Spleen (tissue), 11 donors: ENCODE measurements at regions not wholly inside any gene's neighbourhood (a gene's known extent, or its start where the extent isn't known, plus 50 kb on each side); places are given as distances from the start of the nearest gene placed in this dataset.
A peak's percentile ranks its signal among the peaks of the same experiment; 100 is the strongest.

Experiments
- DNase-seq: peaks from one replicate; pipeline ENCODE4 v3.0.0-alpha.2; 2020
- H3K27ac ChIP-seq, 8 donors: fragments of 200-600 bp; sonication (generic) in 7 of 8; 1 replicate in 4 of 8; 2 replicates in 4 of 8; pipeline versions ENCODE4 v1.5.0 to v1.8.0; 2016 to 2021; ENCODE audit warnings: inconsistent platforms in 4 of 8, mild to moderate bottlenecking in 4 of 8, moderate library complexity in 1 of 8
- H3K27me3 ChIP-seq, 7 donors: fragments of 200-600 bp; sonication (generic) in 6 of 7; replicated peaks in 1 of 7; 1 replicate in 4 of 7; 2 replicates in 3 of 7; pipeline versions ENCODE4 v1.5.0 to v1.8.0; 2016 to 2021; ENCODE audit warnings: inconsistent platforms in 3 of 7, mild to moderate bottlenecking in 1 of 7
- H3K36me3 ChIP-seq, 6 donors: fragments of 200-600 bp; sonication (generic) in 5 of 6; 1 replicate in 4 of 6; 2 replicates in 2 of 6; pipeline versions ENCODE4 v1.5.0 to v1.8.0; 2016 to 2021; ENCODE audit warnings: inconsistent platforms in 2 of 6
- H3K4me1 ChIP-seq, 6 donors: fragments of 200-600 bp; sonication (generic) in 5 of 6; 1 replicate in 3 of 6; 2 replicates in 3 of 6; pipeline versions ENCODE4 v1.5.0 to v1.8.0; 2016 to 2021; ENCODE audit warnings: inconsistent platforms in 3 of 6
- H3K4me3 ChIP-seq, 8 donors: fragments of 200-600 bp; sonication (generic) in 7 of 8; 1 replicate in 4 of 8; 2 replicates in 4 of 8; pipeline versions ENCODE4 v1.5.0 to v1.8.0; 2016 to 2021; ENCODE audit warnings: inconsistent platforms in 4 of 8, mild to moderate bottlenecking in 4 of 8, moderate library complexity in 2 of 8
- H3K9me3 ChIP-seq, 8 donors: fragments of 200-600 bp; sonication (generic) in 7 of 8; 1 replicate in 4 of 8; 2 replicates in 4 of 8; pipeline versions ENCODE4 v1.5.0 to v1.8.0; 2016 to 2021; ENCODE audit warnings: inconsistent platforms in 4 of 8
- POLR2A ChIP-seq, 3 donors: fragments of 450-650 bp; IDR thresholded peaks; one replicate each; pipeline ENCODE4 v1.5.1; 2017; ENCODE audit warnings: antibody characterized with exemption in 3 of 3, mild to moderate bottlenecking in 1 of 3
- POLR2AphosphoS5 ChIP-seq, 3 donors: sonication (generic); formaldehyde crosslinking; IDR thresholded peaks; one replicate each; pipeline ENCODE4 v1.5.1; 2017; ENCODE audit warnings: antibody characterized with exemption in 3 of 3
- WGBS, 5 donors: extraction: QIAGEN DNeasy Blood & Tissue Kit in 3 of 5; methylation state at CpG; one replicate each; pipeline versions ENCODE4 v1.1.5 to v1.1.7; 2013 to 2018; 5-methylcytosine and 5-hydroxymethylcytosine counted together
- intact Hi-C: fragments of 100-400 bp; cut with DNase I; formaldehyde crosslinking; loops from one replicate; pipeline ENCODE4 v1.15.0; 2023; ENCODE audit warnings: low total_unique reads
- TF ChIP-seq, protein P1 (sequence below), 11 experiments: fragments of 200-600 bp in 7 of 11; fragments of 450-650 bp in 4 of 11; sonication (generic) in 4 of 11; IDR thresholded peaks in 8 of 11; conservative IDR thresholded peaks in 3 of 11; 1 replicate in 7 of 11; 2 replicates in 4 of 11; pipeline versions ENCODE4 v1.4.0 to v1.8.0; 2016 to 2021; ENCODE audit warnings: antibody characterized with exemption in 11 of 11, inconsistent platforms in 4 of 11, mild to moderate bottlenecking in 1 of 11
- donor health status: healthy with polysubstance abuse.
- donor health status: DM: no; HTN: no; CAD: no; lungs with moderate emphysema.
- donor health status: DM: no; HTN: no; CAD: no.
- donor health status: Bipolar disorder and iron deficiency.
- donor health status: healthy.
- donor health status: DM: no; HTN: no; CAD: no.
- donor health status: DM: yes; HTN: yes; CAD: no.

DNA sequence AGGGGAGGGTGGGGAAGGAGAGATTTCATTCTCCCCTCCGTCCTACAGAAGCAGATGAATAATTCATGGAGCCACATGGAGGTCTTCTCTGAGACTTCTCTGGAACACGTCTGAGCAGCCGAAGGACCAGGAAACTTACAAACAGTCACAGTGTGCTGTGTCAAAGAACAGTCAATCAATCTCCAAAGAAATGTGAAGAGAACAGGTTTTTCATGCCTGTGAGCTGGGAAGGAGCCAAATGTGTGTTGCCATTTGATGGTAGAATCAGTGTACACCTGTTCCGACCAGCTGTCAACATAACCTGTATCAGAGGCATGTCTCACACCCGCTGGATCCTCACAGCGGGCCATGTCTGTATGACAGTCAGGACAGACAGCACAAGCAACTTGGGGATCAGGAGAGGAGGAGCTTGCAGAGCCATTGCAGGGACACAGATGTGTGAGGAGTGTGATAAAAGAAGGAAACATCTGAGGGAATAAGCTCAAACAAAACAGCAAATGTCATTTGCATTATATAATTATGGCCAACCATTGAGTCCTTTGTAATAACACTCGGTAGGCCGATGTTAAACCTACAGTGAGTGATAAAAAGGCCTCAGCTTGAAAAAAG, 298.5 kb downstream of the EN1 start:
- WGBS, 5 donors = 71 to 79% (median 79%) methylated on average over 8 of the region's 8 CpGs
- Histone ChIP-seq H3K36me3 (no peaks in the 10 kb centered on the region), H3K27ac (no peak overlapping the region), H3K9me3 (no peaks in the 10 kb centered on the region), H3K4me1 (no peaks in the 10 kb centered on the region), H3K27me3 (no peaks in the 10 kb centered on the region), H3K4me3 (no peak overlapping the region)
- intact Hi-C loops = no loop called here
- no peak for TF ChIP-seq POLR2A (IDR thresholded peaks at IDR 0.05)
- TF ChIP-seq, protein P1, sequence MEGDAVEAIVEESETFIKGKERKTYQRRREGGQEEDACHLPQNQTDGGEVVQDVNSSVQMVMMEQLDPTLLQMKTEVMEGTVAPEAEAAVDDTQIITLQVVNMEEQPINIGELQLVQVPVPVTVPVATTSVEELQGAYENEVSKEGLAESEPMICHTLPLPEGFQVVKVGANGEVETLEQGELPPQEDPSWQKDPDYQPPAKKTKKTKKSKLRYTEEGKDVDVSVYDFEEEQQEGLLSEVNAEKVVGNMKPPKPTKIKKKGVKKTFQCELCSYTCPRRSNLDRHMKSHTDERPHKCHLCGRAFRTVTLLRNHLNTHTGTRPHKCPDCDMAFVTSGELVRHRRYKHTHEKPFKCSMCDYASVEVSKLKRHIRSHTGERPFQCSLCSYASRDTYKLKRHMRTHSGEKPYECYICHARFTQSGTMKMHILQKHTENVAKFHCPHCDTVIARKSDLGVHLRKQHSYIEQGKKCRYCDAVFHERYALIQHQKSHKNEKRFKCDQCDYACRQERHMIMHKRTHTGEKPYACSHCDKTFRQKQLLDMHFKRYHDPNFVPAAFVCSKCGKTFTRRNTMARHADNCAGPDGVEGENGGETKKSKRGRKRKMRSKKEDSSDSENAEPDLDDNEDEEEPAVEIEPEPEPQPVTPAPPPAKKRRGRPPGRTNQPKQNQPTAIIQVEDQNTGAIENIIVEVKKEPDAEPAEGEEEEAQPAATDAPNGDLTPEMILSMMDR (IDR thresholded peaks at IDR 0.05 in 8 of 11, conservative IDR thresholded peaks at IDR 0.05 in 3 of 11) = no peak
- TF ChIP-seq POLR2AphosphoS5 (IDR thresholded peaks at IDR 0.05) = no peak
- DNase-seq = no peak

DNA sequence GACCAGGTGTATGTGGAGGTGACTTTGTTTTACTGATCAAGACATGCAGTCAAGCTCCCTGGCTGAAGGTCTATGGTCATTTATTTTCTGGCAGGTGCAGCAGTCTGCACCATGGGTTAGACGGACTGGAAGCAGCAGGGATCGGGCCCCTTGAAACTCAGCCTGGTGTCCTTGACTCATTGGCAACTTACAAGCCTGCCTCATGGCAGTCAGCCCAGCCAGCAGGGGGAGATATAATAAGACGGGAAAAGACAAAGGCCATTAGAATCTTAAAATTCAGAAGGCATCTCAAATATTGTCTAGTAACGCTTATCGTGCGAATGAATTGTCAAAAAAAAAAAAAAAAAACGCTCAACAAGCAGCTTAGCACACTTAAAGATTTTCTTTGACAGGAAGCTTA, 308.2 kb downstream of the EN1 start:
- Histone ChIP-seq H3K4me1 (no peaks in the 10 kb centered on the region), H3K27ac (no peak overlapping the region), H3K27me3 (peaks cover 0 to 3% (median 0%) of the 10 kb centered on the region in 7 donors), H3K4me3 (no peak overlapping the region), H3K9me3 (no peaks in the 10 kb centered on the region), H3K36me3 (no peaks in the 10 kb centered on the region)
- no peak for TF ChIP-seq POLR2AphosphoS5 (IDR thresholded peaks at IDR 0.05)
- no peak for TF ChIP-seq POLR2A (IDR thresholded peaks at IDR 0.05)
- TF ChIP-seq, protein P1 (IDR thresholded peaks at IDR 0.05 in 8 of 11, conservative IDR thresholded peaks at IDR 0.05 in 3 of 11) = peak in 3 of 11 experiments; percentile 19 to 31 (median 29)
- intact Hi-C loops = no loop called here
- DNase-seq = no peak
- 42 to 62% (median 52%) methylated on average over 7 of the region's 7 CpGs for WGBS, 5 donors

DNA sequence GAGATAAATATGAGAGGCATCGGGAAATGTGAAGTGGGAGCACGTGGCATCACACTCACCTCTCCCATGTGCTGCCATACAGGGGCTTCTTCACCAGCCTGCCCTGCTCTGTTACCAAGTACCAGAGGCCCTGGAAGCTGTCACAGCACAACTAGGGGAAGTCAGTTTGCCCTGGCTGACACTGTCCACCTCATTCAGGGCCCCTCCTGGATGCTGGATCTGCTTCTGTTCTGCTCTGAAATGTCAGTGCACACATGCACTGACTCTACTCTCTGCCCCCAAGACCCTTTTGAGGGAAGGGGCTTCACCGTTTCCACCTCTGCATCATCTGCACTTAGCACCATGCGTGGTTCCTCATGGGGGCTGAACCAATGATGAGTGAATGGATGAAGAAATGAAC, 311.1 kb downstream of the EN1 start:
- Histone ChIP-seq H3K36me3 (no peaks in the 10 kb centered on the region), H3K9me3 (no peaks in the 10 kb centered on the region), H3K4me3 (no peak overlapping the region), H3K4me1 (no peaks in the 10 kb centered on the region), H3K27me3 (peaks cover 0 to 3% (median 0%) of the 10 kb centered on the region in 7 donors), H3K27ac (no peak overlapping the region)
- WGBS, 5 donors = 71 to 91% (median 85%) methylated on average over 4 of the region's 4 CpGs
- TF ChIP-seq POLR2A (IDR thresholded peaks at IDR 0.05) (no peak), POLR2AphosphoS5 (IDR thresholded peaks at IDR 0.05) (no peak)
- TF ChIP-seq, protein P1 (IDR thresholded peaks at IDR 0.05 in 8 of 11, conservative IDR thresholded peaks at IDR 0.05 in 3 of 11) = no peak
- DNase-seq = no peak
- intact Hi-C loops = no loop called here

DNA sequence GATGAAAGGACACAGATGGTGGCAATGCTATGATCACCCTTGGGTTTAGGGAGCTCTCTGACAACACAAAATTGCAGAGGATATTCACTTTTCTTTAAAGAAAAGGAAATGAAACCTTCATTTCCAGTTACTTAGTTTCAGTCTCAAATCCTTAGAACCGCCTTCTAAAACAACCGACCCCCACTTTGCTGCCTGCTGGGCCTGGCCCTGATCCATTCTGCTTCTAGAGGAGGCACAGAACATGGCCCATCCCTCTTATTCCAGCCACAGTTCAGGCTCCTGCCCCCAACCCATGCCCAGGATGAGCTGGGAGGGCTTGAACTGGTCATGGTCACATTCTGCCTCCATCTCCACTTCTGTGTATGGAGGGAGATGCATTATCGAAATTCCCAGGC, 311.6 kb downstream of the EN1 start:
- H3K4me1 ChIP-seq = no peaks in the 10 kb centered on the region
- no peaks in the 10 kb centered on the region for H3K36me3 ChIP-seq
- H3K27me3 ChIP-seq = peaks cover 0 to 3% (median 0%) of the 10 kb centered on the region in 7 donors
- TF ChIP-seq POLR2A (IDR thresholded peaks at IDR 0.05) (no peak), POLR2AphosphoS5 (IDR thresholded peaks at IDR 0.05) (no peak)
- TF ChIP-seq, protein P1 (IDR thresholded peaks at IDR 0.05 in 8 of 11, conservative IDR thresholded peaks at IDR 0.05 in 3 of 11) = no peak
- no peaks in the 10 kb centered on the region for H3K9me3 ChIP-seq
- intact Hi-C loops = no loop called here
- DNase-seq = no peak
- no peak overlapping the region for H3K4me3 ChIP-seq
- no peak overlapping the region for H3K27ac ChIP-seq
- WGBS, 5 donors = 55 to 71% (median 66%) methylated on average over 3 of the region's 3 CpGs
